Left lung (tissue), 4 donors: ENCODE measurements at regions not wholly inside any gene's neighbourhood (a gene's known extent, or its start where the extent isn't known, plus 50 kb on each side); places are given as distances from the start of the nearest gene placed in this dataset.

ENCODE experiments used
- ATAC-seq: fragments of 200-7000 bp; cut with Tn5 transposase; one replicate; pipeline ENCODE4 v1.9.1; 2020; ENCODE audit warnings: moderate library complexity
- DNase-seq, 4 donors: peaks; one replicate each; pipeline ENCODE4 v3.0.0-alpha.2; 2013 to 2020
- H3K27ac ChIP-seq, 2 donors: fragments of 200-600 bp; sonication (generic) in 1 of 2; one replicate each; pipeline versions ENCODE4 v1.5.0 to v1.8.0; 2020 to 2021
- H3K27me3 ChIP-seq, 2 donors: fragments of 200-600 bp; sonication (generic) in 1 of 2; one replicate each; pipeline versions ENCODE4 v1.5.0 to v1.8.0; 2020 to 2021
- H3K36me3 ChIP-seq, 2 donors: fragments of 200-600 bp; sonication (generic) in 1 of 2; one replicate each; pipeline versions ENCODE4 v1.5.0 to v1.8.0; 2020 to 2021
- H3K4me1 ChIP-seq, 2 donors: fragments of 200-600 bp; one replicate each; pipeline ENCODE4 v1.8.0; 2021
- H3K4me3 ChIP-seq, 2 donors: fragments of 200-600 bp; sonication (generic) in 1 of 2; one replicate each; pipeline versions ENCODE4 v1.5.0 to v1.8.0; 2020 to 2021; ENCODE audit warnings: mild to moderate bottlenecking in 1 of 2
- H3K9me3 ChIP-seq, 2 donors: fragments of 200-600 bp; sonication (generic) in 1 of 2; one replicate each; pipeline versions ENCODE4 v1.5.0 to v1.8.0; 2020 to 2021
- intact Hi-C, 2 donors: fragments of 100-400 bp; cut with DNase I; formaldehyde crosslinking; loops; one replicate each; pipeline versions ENCODE4 v1.11.2 to v1.14.2; 2022
- TF ChIP-seq, protein P1 (sequence below), 2 donors: fragments of 200-600 bp; sonication (generic) in 1 of 2; IDR thresholded peaks; one replicate each; pipeline versions ENCODE4 v1.5.0 to v1.8.0; 2021; ENCODE audit warnings: antibody characterized with exemption in 2 of 2
- donor health status: DM: no; HTN: yes; CAD: no.
- donor health status: DM: no; HTN: no; CAD: no.

DNA sequence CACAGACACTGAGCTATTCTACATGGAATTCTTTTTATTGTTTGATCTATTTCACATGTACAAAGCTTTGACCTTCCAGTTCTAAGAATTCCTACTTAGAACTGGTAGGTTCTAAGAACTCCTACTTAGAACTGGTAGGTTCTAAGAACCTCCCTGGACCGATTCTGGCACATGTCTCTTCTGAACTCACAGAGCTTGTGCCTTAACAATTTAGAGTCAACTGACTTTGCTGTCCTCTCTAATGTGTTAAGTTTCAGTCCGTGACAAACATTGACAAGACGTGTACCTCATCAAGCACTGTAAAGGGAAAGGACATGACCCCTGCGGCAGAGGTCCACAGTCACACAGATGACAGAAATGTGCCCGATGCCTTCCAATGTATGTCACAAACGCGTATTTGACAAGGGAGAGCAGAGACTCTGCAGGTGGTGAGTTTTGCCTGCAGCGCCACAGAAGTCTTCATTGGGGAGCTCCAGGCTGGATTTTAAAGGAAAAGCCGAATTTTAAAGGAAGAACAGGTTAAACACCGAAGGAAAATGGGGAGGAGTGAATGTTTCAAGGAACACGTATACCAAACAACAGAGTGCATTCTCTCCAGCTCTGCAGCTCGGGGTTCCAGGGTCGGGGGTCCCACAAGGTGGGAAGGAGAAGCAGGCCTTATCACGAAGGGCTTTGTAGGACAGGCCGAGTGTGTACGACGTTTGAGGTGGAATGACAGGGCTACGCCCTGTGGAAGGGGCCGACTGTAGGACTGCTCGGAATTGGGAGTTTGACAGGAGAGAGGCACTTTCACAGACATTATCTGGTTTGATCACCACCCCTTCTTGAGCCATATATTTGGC, 161.1 kb upstream of the KLF14 start:
- TF ChIP-seq, protein P1, sequence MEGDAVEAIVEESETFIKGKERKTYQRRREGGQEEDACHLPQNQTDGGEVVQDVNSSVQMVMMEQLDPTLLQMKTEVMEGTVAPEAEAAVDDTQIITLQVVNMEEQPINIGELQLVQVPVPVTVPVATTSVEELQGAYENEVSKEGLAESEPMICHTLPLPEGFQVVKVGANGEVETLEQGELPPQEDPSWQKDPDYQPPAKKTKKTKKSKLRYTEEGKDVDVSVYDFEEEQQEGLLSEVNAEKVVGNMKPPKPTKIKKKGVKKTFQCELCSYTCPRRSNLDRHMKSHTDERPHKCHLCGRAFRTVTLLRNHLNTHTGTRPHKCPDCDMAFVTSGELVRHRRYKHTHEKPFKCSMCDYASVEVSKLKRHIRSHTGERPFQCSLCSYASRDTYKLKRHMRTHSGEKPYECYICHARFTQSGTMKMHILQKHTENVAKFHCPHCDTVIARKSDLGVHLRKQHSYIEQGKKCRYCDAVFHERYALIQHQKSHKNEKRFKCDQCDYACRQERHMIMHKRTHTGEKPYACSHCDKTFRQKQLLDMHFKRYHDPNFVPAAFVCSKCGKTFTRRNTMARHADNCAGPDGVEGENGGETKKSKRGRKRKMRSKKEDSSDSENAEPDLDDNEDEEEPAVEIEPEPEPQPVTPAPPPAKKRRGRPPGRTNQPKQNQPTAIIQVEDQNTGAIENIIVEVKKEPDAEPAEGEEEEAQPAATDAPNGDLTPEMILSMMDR (IDR thresholded peaks at IDR 0.05): no peak
- H3K9me3 ChIP-seq: no peaks in the 10 kb centered on the region
- H3K27me3 ChIP-seq: no peaks in the 10 kb centered on the region
- DNase-seq: no peak
- peaks cover 0 to 59% of the 10 kb centered on the region in 2 donors for H3K36me3 ChIP-seq
- peaks cover 40 to 91% of the 10 kb centered on the region in 2 donors for H3K4me1 ChIP-seq
- intact Hi-C loops: loop anchor here in 1 of 2 donors (5.0 to 10.0 kb wide), 2 partner anchors 120 to 147 kb away; no protein-coding TSS in a partner anchor
- ATAC-seq: no peak
- peak overlapping the region; percentile 61 to 74 for H3K27ac ChIP-seq
- no peak overlapping the region for H3K4me3 ChIP-seq

DNA sequence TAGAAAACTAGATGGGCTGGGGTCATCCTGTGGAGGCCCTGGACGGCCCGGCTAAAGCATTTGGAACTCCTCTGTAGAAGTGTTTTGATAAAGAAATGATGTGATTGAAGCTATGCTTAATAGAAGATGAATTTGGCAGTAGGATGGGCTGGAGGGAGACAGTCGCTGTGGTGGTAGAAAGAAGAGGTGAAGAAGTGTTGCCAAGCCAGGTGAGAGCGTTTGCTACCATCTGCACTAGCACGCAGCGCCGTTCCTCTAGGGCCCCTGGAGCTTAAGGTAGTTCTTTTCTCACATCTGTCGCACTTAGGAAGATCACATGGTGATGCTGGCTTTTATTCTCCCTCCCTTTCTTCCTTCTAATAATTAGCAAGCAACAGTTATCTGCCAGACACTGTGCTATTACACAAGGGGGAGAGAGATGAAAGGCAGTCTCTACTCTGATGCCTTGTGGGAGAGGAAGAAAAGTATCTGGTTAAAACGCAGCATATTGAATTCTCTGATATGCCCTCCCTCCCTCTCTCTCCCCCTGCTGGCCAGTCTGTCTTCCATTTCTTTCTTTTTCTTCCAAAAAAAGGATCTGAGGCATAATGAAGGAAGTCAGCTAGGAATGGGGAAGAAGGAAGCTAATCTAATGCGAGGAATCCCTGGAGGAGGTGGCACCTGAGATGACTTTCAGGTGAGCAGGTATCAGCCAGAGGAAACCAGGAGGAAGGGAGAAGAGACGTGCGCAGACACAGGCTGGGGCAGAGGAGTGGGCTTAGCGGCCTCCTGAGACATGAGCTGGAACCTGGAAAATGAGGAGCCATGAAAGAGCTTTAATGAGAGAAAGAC, 162.3 kb upstream of the KLF14 start:
- Histone ChIP-seq H3K4me1 (peaks cover 36 to 92% of the 10 kb centered on the region in 2 donors), H3K27ac (peak overlapping the region; percentile 61 to 78), H3K36me3 (peaks cover 0 to 62% of the 10 kb centered on the region in 2 donors)

DNA sequence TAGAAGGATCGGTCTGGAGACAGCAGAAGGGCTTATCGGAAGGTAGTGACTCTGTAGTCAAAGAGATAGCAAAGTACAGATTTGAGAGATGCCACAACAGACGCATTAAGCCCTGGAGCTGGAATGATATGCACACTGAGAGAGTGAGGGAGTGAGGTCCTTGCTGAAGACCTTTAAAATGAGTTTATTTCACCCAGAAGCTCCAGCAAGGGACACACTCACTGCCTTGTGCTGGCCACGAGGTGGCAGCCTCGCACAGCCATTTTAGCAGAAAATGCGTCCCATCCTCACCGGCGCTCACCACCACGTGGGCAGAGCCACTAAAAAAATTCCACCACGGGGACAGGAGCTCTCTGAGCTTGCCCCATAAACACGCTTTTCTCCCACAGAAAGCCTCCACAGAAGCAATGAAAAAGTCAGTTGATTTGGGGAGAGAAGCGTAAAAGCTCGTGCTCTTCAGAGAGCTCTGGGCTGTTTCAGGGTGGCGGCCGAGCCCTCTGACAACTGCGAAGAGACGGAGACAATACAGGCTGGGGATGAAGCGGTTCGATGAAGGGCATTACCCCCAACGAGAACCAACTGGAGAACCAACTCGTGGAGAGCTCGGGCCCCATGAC, 163.0 kb upstream of the KLF14 start:
- DNase-seq (peak; percentile 59 to 89 (median 82)), ATAC-seq (peak; percentile 49)
- Histone ChIP-seq H3K4me3 (no peak overlapping the region), H3K9me3 (no peaks in the 10 kb centered on the region), H3K36me3 (peaks cover 0 to 66% of the 10 kb centered on the region in 2 donors), H3K27me3 (no peaks in the 10 kb centered on the region), H3K27ac (peak overlapping the region; percentile 49 to 78), H3K4me1 (peaks cover 31 to 95% of the 10 kb centered on the region in 2 donors)
- intact Hi-C loops: loop anchor here in 1 of 2 donors (5.0 to 10.0 kb wide), 2 partner anchors 118 to 145 kb away; no protein-coding TSS in a partner anchor
- TF ChIP-seq, protein P1 (IDR thresholded peaks at IDR 0.05): peak; percentile 75 to 84

More for the DNA sequence above, 162.3 kb upstream of the KLF14 start:
- TF ChIP-seq, protein P1 (IDR thresholded peaks at IDR 0.05): no peak
- H3K4me3 ChIP-seq: no peak overlapping the region
- no peaks in the 10 kb centered on the region for H3K9me3 ChIP-seq
- intact Hi-C loops: loop anchor here in 1 of 2 donors (5.0 to 10.0 kb wide), 2 partner anchors 119 to 146 kb away; no protein-coding TSS in a partner anchor
- no peaks in the 10 kb centered on the region for H3K27me3 ChIP-seq
- DNase-seq (no peak), ATAC-seq (no peak)

DNA sequence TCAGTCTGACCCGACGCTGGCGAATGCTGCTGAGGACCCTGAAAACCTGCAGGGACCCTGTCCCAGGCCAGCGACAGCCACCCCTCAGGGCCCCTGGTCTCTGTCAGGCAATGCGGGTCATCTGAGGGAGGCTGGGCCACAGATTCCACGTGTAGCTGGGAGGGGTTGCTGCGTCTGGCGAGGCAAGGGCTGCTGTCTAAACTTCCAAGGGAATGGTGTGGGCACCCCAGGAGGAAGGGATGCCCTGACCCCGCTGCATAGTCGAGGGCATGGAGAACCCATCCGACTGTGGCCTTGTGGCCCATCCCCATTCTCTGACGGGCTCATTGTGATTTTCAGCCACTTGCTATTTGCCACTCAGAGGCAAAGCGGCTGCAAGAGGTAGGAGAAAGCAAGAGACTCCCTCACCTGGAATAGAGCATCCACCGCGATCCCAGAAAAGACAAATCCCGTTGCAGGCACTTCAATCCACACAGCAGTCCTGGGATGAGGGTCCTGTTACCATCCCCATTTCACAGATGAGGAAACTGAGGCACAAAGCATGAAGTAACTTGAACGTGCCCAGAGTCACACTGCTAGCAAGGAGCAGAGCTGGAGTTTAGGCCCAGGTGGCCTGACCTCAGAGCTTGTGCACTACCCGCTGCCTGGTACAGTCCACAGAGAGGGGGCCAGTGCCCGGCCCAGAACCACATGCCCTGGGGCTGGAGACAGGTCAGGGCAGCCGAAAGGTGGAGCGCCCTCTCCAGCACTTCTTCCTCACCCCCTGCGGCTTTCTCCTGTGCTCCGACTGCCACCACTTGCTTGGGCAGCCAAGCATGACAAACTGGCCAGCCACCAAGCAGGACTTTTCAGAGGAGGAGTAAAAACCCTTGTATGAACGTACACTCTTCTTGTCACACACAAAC, 163.8 kb upstream of the KLF14 start:
- Histone ChIP-seq H3K4me1 (peaks cover 33 to 98% of the 10 kb centered on the region in 2 donors), H3K27me3 (no peaks in the 10 kb centered on the region), H3K4me3 (no peak overlapping the region), H3K27ac (peak overlapping the region; percentile 49 to 78), H3K9me3 (no peaks in the 10 kb centered on the region), H3K36me3 (peaks cover 0 to 74% of the 10 kb centered on the region in 2 donors)
- TF ChIP-seq, protein P1 (IDR thresholded peaks at IDR 0.05): no peak
- no peak for DNase-seq
- intact Hi-C loops: loop anchor here in 1 of 2 donors (5.0 to 10.0 kb wide), 2 partner anchors 117 to 145 kb away; no protein-coding TSS in a partner anchor
- no peak for ATAC-seq
